ENCODE measurements at regions not wholly inside any gene's neighbourhood (a gene's known extent, or its start where the extent isn't known, plus 50 kb on each side); places are given as distances from the start of the nearest gene placed in this dataset.

GRCh38 chrX:131704136-131704695 is 160.3 kb downstream of the OR13H1 start:
- peak; percentile 85 for DNase-seq

DNA sequence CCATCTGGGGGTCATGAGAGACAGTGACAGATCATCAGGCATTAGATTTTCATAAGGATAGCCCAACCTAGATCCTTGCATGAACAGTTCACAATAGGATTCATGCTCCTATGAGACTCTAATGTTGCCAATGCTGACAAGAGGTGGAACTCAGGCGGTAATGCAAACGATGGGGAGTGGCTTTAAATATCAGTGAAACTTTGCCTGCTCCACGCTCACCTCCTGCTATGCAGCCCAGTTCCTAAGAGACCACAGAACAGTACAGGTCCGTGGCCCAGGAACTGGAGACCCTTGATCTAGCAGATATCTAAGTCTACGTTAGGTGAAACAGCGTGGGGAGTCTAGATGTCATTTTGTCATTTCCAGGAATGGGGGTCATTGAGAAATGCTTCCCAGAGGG is 165.7 kb downstream of the OR13H1 start:
- no peak for DNase-seq

DNA sequence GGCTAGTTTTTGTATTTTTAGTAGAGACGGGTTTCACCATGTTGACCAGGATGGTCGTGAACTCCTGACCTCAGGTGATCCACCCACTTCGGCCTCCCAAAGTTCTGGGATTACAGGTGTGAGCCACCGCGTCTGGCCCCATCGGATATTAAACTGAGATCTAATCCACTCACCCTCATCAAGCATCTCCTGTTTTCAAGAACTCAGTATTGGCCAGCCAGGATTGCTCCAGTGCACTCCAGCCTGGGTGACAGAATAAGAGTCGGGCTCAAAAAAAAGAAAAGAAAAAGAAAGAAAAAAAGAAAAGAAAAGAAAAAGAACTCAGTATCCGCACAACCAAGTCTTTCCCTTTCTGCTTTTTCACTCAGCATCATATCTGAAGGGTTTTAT is 167.6 kb downstream of the OR13H1 start:
- DNase-seq = no peak

DNA sequence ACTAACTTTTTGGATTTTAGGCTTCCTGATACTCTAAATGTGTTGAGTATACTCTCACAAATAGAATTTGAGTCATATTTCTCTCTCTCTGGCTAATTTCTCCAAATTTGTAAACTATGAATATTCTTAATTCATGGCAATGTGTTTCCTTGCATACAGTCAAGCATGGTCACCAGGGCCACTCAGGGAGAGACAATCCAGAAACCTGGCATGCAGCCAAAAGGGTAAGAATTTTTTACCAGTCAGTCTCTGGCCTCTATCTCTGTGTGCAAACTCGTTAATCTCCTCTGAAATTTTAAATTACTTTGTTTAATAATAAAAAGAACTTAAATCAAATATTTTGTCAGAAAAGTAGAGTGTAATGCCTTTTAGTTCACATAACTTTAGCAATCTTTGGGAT is 179.8 kb downstream of the OR13H1 start:
- DNase-seq = no peak

- no peak for DNase-seq
Measured at GRCh38 chrX:131724292-131724691, 180.4 kb downstream of the OR13H1 start.

- DNase-seq = no peak
Measured at GRCh38 chrX:131725001-131725654, 181.3 kb downstream of the OR13H1 start.

DNA sequence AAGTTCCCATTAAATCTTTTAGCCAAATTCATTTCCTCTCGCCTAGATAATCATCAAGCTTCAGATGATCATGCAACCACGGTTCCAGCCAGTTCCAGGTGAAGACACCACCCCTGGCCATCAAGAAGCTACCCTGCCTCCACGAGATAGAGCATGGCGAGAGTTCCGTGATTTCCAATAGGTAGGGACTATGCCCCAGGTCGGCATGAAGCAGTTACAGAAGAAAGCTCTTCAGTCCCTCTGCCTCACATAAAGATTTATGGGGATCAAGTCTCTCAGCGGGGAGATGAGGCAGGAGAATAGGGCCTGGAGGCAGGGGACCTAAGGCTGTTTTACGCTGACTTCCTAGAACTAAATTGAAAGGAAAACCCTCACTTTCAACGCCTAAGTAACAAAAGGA is 183.9 kb downstream of the OR13H1 start:
- DNase-seq = no peak

- peak; percentile 87 for DNase-seq
Measured at GRCh38 chrX:131728295-131729145, 184.6 kb downstream of the OR13H1 start.

DNA sequence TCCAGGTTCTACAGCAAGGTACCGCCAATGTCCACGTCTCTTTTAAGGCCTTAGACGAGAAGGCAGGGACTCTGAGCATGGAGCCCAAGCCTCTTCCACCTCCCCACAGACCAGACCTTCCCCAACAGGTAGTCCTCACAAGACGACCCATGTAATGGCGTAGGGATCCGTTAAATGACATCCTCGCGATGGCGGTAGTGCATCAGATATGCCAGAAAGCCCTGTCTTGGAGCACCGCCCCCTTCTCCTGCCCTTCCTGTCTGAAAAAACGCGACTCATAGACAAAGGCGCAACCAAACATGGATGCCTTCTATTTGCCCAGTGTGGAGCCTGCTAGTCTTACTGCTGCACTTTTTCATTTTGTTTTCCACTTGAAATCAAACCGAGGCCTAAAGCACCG is 185.4 kb downstream of the OR13H1 start:
- DNase-seq = peak; percentile 83

DNA sequence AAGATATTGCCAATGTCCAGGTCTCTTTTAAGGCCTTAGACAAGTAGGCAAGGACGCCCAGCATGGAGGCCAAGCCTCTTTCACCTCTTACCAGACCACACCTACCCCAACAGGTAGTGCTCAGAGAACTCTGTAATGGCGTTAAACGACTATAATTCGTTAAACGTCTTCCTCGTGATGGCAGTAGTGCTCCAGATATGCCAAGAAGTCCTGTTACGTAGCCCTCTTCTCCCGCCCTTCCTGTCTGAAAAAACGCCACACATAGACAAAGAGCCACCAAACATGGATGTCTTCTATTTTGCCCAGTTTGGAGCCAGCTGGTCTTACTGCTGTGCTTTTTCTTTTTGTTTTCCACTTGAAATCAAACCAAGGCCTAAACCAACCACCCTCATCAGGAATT is 190.7 kb downstream of the OR13H1 start:
- DNase-seq = peak; percentile 75

DNA sequence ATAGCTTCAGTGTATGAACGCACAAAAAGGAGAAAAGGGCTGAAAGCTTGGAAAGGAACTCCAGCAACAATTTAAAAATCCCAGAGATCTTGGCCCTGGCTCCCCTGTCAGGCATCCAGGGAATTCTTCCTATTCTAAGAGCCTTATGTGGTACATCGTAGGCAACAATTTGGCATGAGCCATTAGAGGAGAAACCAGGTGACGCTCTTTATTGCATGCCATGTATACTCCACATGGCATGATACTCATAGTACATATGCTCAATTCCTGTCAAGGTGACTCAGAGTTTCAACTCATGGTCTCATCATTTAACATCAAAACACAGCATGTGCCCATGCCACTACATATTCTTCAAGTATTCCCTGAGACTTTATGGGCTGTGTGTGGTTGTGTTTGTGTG is 191.3 kb downstream of the OR13H1 start:
- DNase-seq = no peak

- DNase-seq = no peak
Measured at GRCh38 chrX:131739823-131740222, 195.9 kb downstream of the OR13H1 start.

GRCh38 chrX:131741103-131741581 is 197.3 kb downstream of the OR13H1 start:
- peak; percentile 83 for DNase-seq

DNA sequence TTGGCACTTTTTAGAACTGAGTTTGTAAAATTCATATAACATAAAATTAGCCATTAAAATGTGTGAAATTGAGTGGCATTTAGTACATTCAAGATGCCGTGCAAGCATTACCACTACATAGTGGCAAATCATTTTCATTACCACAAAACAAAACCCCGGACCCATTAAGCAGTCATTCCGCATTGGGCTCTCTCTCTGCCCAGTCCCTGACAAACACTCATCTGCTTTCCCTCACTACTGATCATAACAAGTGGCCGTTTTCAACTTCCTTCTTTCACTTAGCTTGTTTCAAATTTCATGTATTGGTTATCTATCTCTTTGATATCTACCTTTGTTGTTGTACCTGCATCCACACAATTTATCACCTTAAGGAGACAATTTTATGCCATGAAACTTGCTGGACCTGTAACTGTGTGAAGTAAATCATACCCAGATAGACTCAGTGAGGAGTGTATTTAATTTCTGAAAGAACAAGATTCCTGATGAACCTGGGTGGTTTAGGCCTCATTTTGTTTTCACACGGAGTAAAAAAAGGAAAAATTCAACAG is 202.1 kb downstream of the OR13H1 start:
- DNase-seq = no peak

GRCh38 chrX:131746491-131746968 is 202.7 kb downstream of the OR13H1 start:
- DNase-seq = peak; percentile 83

DNA sequence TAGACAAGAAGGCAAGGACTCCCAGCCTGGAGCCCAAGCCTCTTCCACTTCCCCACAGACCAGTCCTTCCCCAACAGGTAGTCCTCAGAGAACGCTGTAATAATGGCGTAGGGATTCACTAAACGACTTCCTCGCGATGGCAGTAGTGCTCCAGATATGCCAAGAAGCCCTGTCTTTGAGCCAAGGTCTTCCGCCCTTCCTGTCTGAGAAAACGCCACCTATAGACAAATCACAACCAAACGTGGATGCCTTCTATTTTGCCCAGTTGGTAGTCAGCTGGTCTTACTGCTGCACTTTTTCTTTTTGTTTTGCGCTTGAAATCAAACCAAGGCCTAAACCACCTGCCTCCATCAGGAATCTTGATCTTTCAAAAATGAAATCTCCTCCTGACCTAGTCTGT is 203.3 kb downstream of the OR13H1 start:
- DNase-seq = peak; percentile 80

- peak; percentile 78 for DNase-seq
Measured at GRCh38 chrX:131752493-131753198, 208.8 kb downstream of the OR13H1 start.

DNA sequence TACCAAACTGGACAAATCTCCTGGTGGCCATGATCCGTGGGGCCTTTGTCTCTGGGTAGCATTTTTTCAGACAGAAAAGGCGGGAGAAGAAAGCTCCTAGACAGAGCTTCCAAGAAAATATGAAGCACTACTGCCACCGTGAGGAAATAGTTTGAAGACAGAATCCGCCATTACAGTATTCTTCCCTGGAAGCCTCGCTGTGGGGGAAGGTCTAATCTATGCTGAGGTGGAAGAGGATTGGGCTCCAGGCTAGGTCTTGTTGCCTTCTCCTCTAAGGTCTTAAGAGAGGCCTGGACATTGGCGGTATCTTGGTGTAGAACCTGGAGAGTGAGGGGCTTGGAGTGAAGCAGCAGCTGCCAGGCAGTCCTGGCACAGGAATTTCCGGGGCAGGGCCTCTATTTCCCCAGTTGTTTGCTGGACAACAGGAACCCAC is 218.9 kb downstream of the OR13H1 start:
- DNase-seq = peak; percentile 75

DNA sequence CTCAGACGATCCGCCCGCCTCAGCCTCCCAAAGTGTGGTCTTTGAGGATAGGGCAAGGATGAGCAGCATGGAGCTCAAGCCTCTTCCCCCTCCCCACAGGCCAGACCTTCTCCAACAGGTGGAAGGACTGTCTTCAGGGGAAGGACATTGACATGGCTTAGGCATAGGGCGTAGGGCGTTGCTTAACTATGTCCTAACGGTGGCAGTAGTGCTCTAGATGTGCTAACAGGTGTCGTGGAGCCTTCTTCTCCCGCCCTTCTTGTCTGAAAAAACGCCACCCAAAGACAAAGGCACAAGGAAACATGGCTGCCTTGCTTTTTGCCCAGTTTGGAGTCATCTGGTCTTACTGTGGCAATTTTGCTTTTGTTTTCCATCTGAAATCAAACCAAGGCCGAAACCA is 219.8 kb downstream of the OR13H1 start:
- DNase-seq = peak; percentile 86

GRCh38 chrX:131764216-131764615 is 220.3 kb downstream of the OR13H1 start:
- no peak for DNase-seq

- DNase-seq = peak; percentile 78
Measured at GRCh38 chrX:131778269-131779218, 234.7 kb downstream of the OR13H1 start.

Measured in central memory CD4-positive, alpha-beta T cell (primary cell).